IMR-90 (cell line): ENCODE measurements at regions not wholly inside any gene's neighbourhood (a gene's known extent, or its start where the extent isn't known, plus 50 kb on each side); places are given as distances from the start of the nearest gene placed in this dataset.

ENCODE experiments used
- ATAC-seq: fragments of 200-7000 bp; cut with Tn5 transposase; 2 replicates; pipeline ENCODE4 v1.9.1; 2020; ENCODE audit warnings: low read depth, mild to moderate bottlenecking, moderate library complexity
- BruUV-seq: library from RNA; stranded (reverse); fragments of 400-500 nt; replicated peaks from 2 replicates; lab custom pipeline; 2021; lab: Mats Ljungman, UMichigan
- CTCF ChIA-PET: fragments of 300-600 bp; formaldehyde crosslinking; extraction: SDS; loops from one replicate; lab custom pipeline; 2021; ENCODE audit warnings: antibody characterized with exemption; lab: Yijun Ruan, JAX
- POLR2A ChIA-PET: fragments of 300-600 bp; sonication (Branson Sonifier 250); formaldehyde crosslinking; loops from one replicate; lab custom pipeline; 2022; ENCODE audit warnings: antibody characterized with exemption; ENCODE audit not compliant: unreplicated experiment; lab: Charles Lee
- DNase-seq: peaks from one replicate; pipeline ENCODE4 v3.0.0; 2013
- H2AFZ ChIP-seq: replicated peaks from 2 replicates; pipeline ENCODE3; 2013; ENCODE audit warnings: low read length, mild to moderate bottlenecking; ENCODE audit not compliant: poor library complexity
- H2AK5ac ChIP-seq: 2 replicates; pipeline ENCODE4 v1.6.1; 2013; ENCODE audit warnings: low read depth, low read length, inconsistent platforms
- H2AK9ac ChIP-seq: replicated peaks from 2 replicates; pipeline ENCODE3; 2013; ENCODE audit warnings: mild to moderate bottlenecking, low read depth, low read length, moderate library complexity; ENCODE audit not compliant: poor library complexity
- H2BK120ac ChIP-seq: 2 replicates; pipeline ENCODE4 v1.6.1; 2013; ENCODE audit warnings: low read depth, low read length, inconsistent platforms
- H2BK15ac ChIP-seq: 3 replicates; pipeline ENCODE4 v1.6.1; 2013; ENCODE audit warnings: low read depth, low read length, inconsistent platforms
- H2BK20ac ChIP-seq: 2 replicates; pipeline ENCODE4 v1.6.1; 2013; ENCODE audit warnings: low read depth, mild to moderate bottlenecking, inconsistent platforms, low read length, moderate library complexity
- H2BK5ac ChIP-seq: 2 replicates; pipeline ENCODE4 v1.6.1; 2013; ENCODE audit warnings: mild to moderate bottlenecking, low read depth, low read length, inconsistent platforms; ENCODE audit not compliant: poor library complexity, severe bottlenecking
- H3K14ac ChIP-seq: replicated peaks from 2 replicates; pipeline ENCODE4 v1.6.1; 2013; ENCODE audit warnings: low read depth, low read length, inconsistent platforms
- H3K18ac ChIP-seq: 2 replicates; pipeline ENCODE4 v1.6.1; 2013; ENCODE audit warnings: low read depth, low read length, control low read depth
- H3K23ac ChIP-seq: 2 replicates; pipeline ENCODE4 v1.6.1; 2013; ENCODE audit warnings: low read depth, low read length, inconsistent platforms
- H3K27ac ChIP-seq: 2 replicates; pipeline ENCODE4 v1.5.1; 2013; ENCODE audit warnings: mild to moderate bottlenecking, control low read depth, low read length; ENCODE audit not compliant: insufficient read depth
- H3K27me3 ChIP-seq: 2 replicates; pipeline ENCODE4 v1.6.1; 2013; ENCODE audit warnings: low read length; ENCODE audit not compliant: control insufficient read depth, insufficient read depth
- H3K36me3 ChIP-seq: 2 replicates; pipeline ENCODE4 v1.6.1; 2013; ENCODE audit warnings: low read length, mixed read lengths; ENCODE audit not compliant: control insufficient read depth, insufficient read depth
- H3K4ac ChIP-seq: 2 replicates; pipeline ENCODE4 v1.6.1; 2013; ENCODE audit warnings: low read depth, low read length, inconsistent platforms
- H3K4me1 ChIP-seq: 2 replicates; pipeline ENCODE4 v1.6.1; 2013; ENCODE audit warnings: low read length, mixed read lengths; ENCODE audit not compliant: control insufficient read depth, insufficient read depth
- H3K4me2 ChIP-seq: 2 replicates; pipeline ENCODE4 v1.6.1; 2013; ENCODE audit warnings: low read depth, mild to moderate bottlenecking, control low read depth, low read length, moderate library complexity
- H3K4me3 ChIP-seq: 2 replicates; pipeline ENCODE4 v1.5.1; 2013; ENCODE audit warnings: low read depth, mild to moderate bottlenecking, control low read depth, low read length, moderate library complexity; ENCODE audit not compliant: insufficient read depth
- H3K56ac ChIP-seq: 2 replicates; pipeline ENCODE4 v1.6.1; 2013; ENCODE audit warnings: low read length, inconsistent platforms; ENCODE audit not compliant: insufficient read depth; ENCODE audit errors: extremely low read depth
- H3K79me1 ChIP-seq, 2 experiments: 2 replicates each; pipeline ENCODE4 v1.6.1; 2013; ENCODE audit warnings: low read length in 2 of 2, inconsistent platforms in 1 of 2, low read depth in 1 of 2
- H3K9ac ChIP-seq: 2 replicates; pipeline ENCODE4 v1.6.1; 2013; ENCODE audit warnings: low read depth, low read length, control low read depth
- H3K9me1 ChIP-seq: 2 replicates; pipeline ENCODE4 v1.6.1; 2013; ENCODE audit warnings: low read length, inconsistent platforms; ENCODE audit not compliant: insufficient read depth
- H3K9me3 ChIP-seq: 2 replicates; pipeline ENCODE4 v1.6.1; 2013; ENCODE audit warnings: low read length; ENCODE audit not compliant: control insufficient read depth, insufficient read depth
- H4K20me1 ChIP-seq: 2 replicates; pipeline ENCODE4 v1.6.1; 2013; ENCODE audit warnings: low read length, inconsistent platforms; ENCODE audit not compliant: insufficient read depth
- H4K5ac ChIP-seq: 2 replicates; pipeline ENCODE4 v1.6.1; 2013; ENCODE audit warnings: mild to moderate bottlenecking, low read depth, low read length, control low read depth
- H4K8ac ChIP-seq, 2 experiments: 2 replicates each; pipeline ENCODE4 v1.6.1; 2013; ENCODE audit warnings: low read depth in 2 of 2, low read length in 2 of 2, control low read depth in 1 of 2, inconsistent platforms in 1 of 2
- H4K91ac ChIP-seq: 2 replicates; pipeline ENCODE4 v1.6.1; 2013; ENCODE audit warnings: low read depth, low read length, inconsistent platforms; ENCODE audit not compliant: insufficient read depth
- BHLHE40 ChIP-seq: fragments of 150-350 bp; IDR thresholded peaks from 2 replicates; pipeline ENCODE4 v1.6.1; 2016; ENCODE audit warnings: mild to moderate bottlenecking, low read depth, low read length
- CEBPB ChIP-seq: IDR thresholded peaks from 2 replicates; pipeline ENCODE4 v1.6.1; 2012; ENCODE audit warnings: low read depth, low read length, improper control_type of control experiment
- CHD1 ChIP-seq: IDR thresholded peaks from 2 replicates; pipeline ENCODE4 v1.6.1; 2012; ENCODE audit warnings: low read depth, low read length, improper control_type of control experiment
- CTCF ChIP-seq: conservative IDR thresholded peaks from 2 replicates; pipeline ENCODE4 v1.5.1; 2012; ENCODE audit warnings: mild to moderate bottlenecking, low read depth, low read length, improper control_type of control experiment
- FOS ChIP-seq: fragments of 150-350 bp; IDR thresholded peaks from 2 replicates; pipeline ENCODE4 v1.6.1; 2016; ENCODE audit warnings: low read depth, low read length
- MAZ ChIP-seq: IDR thresholded peaks from 2 replicates; pipeline ENCODE4 v1.6.1; 2012; ENCODE audit warnings: low read depth, mild to moderate bottlenecking, low read length, improper control_type of control experiment, moderate library complexity, borderline replicate concordance
- NFE2L2 ChIP-seq: fragments of 150-350 bp; IDR thresholded peaks from 2 replicates; pipeline ENCODE4 v1.6.1; 2016; ENCODE audit warnings: low read depth, mild to moderate bottlenecking, low read length
- POLR2A ChIP-seq: IDR thresholded peaks from 2 replicates; pipeline ENCODE4 v1.6.1; 2012; ENCODE audit warnings: mild to moderate bottlenecking, low read depth, low read length
- RAD21 ChIP-seq: IDR thresholded peaks from 2 replicates; pipeline ENCODE4 v1.6.1; 2012; ENCODE audit warnings: low read length, improper control_type of control experiment
- WGBS, 2 experiments: methylation state at CpG; one replicate each; pipeline versions ENCODE4 v1.1.5 to v1.1.7; 2013; ENCODE audit warnings: missing lambda C conversion rate in 2 of 2; ENCODE audit not compliant: insufficient read length in 1 of 2; ENCODE audit errors: extremely low coverage in 2 of 2; 5-methylcytosine and 5-hydroxymethylcytosine counted together
- dilution Hi-C: fragments of 300-500 bp; cut with HindIII; formaldehyde crosslinking; loops from one replicate; pipeline ENCODE4 v1.14.3; 2018; ENCODE audit warnings: low sequenced_read_pairs; ENCODE audit not compliant: unreplicated experiment
- in situ Hi-C: fragments of 300-500 bp; cut with MboI; formaldehyde crosslinking; loops from 3 replicates; pipeline ENCODE4 v1.14.3; 2019; ENCODE audit warnings: low sequenced_read_pairs, inconsistent platforms, mixed read lengths
- intact Hi-C: fragments of 100-400 bp; cut with micrococcal nuclease; formaldehyde crosslinking; loops from 2 replicates; pipeline ENCODE4 v1.10.0; 2022
- TF ChIP-seq, protein P1 (sequence below): fragments of 150-350 bp; IDR thresholded peaks from 2 replicates; pipeline ENCODE4 v1.6.1; 2017; ENCODE audit warnings: mild to moderate bottlenecking, antibody characterized with exemption, low read length, low read depth

- dilution Hi-C loops (no loop called here), intact Hi-C loops (no loop called here), in situ Hi-C loops (no loop called here)
- H3K4me2 ChIP-seq, result no peak overlapping the region
- H2AFZ ChIP-seq, result no peak overlapping the region
- no peak overlapping the region for H2BK20ac ChIP-seq
- H3K14ac ChIP-seq, result no peak overlapping the region
- no peak overlapping the region for H4K91ac ChIP-seq
- H3K36me3 ChIP-seq, result no peaks in the 10 kb centered on the region
- H3K27ac ChIP-seq, result no peak overlapping the region
- H2BK120ac ChIP-seq, result no peak overlapping the region
- H2BK5ac ChIP-seq, result no peak overlapping the region
- ChIA-PET POLR2A (no interaction called here), CTCF (no interaction called here)
- ATAC-seq, result no peak
- no peaks in the 10 kb centered on the region for H3K4me1 ChIP-seq
- no peaks in the 10 kb centered on the region for H3K9me1 ChIP-seq
- DNase-seq, result no peak
- no peaks in the 10 kb centered on the region for H3K79me1 ChIP-seq
- BruUV-seq, result no TSS peak
- no peak overlapping the region for H4K5ac ChIP-seq
- 20% methylated on average over 1 of the region's 8 CpGs; no CpG with 5 or more reads in 1 of the 2 experiments for WGBS, 2 experiments
- TF ChIP-seq RAD21 (no peak), CTCF (no peak), BHLHE40 (no peak), MAZ (no peak), NFE2L2 (no peak), CHD1 (no peak), POLR2A (no peak), FOS (no peak), CEBPB (no peak)
- TF ChIP-seq, protein P1, sequence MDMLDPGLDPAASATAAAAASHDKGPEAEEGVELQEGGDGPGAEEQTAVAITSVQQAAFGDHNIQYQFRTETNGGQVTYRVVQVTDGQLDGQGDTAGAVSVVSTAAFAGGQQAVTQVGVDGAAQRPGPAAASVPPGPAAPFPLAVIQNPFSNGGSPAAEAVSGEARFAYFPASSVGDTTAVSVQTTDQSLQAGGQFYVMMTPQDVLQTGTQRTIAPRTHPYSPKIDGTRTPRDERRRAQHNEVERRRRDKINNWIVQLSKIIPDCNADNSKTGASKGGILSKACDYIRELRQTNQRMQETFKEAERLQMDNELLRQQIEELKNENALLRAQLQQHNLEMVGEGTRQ, result no peak
- no peak overlapping the region for H3K56ac ChIP-seq
- H3K18ac ChIP-seq, result no peak overlapping the region
- H4K8ac ChIP-seq, result no peak overlapping the region
- no peak overlapping the region for H3K4me3 ChIP-seq
- H2AK9ac ChIP-seq, result no peak overlapping the region
- no peaks in the 10 kb centered on the region for H3K9me3 ChIP-seq
- H4K20me1 ChIP-seq, result no peaks in the 10 kb centered on the region
- H3K9ac ChIP-seq, result no peak overlapping the region
- H3K27me3 ChIP-seq, result no peaks in the 10 kb centered on the region; the same call in 1 of the 2 replicates
- H2BK15ac ChIP-seq, result no peak overlapping the region
- no peak overlapping the region for H2AK5ac ChIP-seq
- H3K4ac ChIP-seq, result no peak overlapping the region
- no peak overlapping the region for H3K23ac ChIP-seq
Observed at GRCh38 chr9:89789922-89790510, 185.2 kb downstream of the GADD45G start.
